ENCODE measurements at regions not wholly inside any gene's neighbourhood (a gene's known extent, or its start where the extent isn't known, plus 50 kb on each side); places are given as distances from the start of the nearest gene placed in this dataset.

DNA sequence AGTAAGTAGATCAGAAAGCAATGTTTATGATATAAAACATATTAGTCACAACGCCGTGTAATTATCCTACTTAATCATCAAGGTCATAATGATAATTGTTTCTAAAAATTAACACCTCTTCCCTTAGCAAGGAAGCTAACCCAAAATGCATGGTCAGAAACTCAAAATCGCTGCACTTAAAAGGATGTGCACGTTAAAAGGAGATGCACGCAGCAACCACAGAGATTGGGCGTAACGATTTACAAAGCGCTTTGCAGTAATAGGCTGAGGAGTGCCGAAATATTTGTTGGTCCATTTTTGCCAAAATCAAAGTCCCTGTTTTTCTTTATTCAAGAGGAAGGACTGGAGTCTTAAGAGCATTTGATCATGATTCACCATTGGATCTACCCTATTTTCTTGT lies 1077.2 kb downstream of the VRK1 start:
- ChIA-PET POLR2A (no interaction called here), CTCF (no interaction called here)
- no peak for TF ChIP-seq CTCF (IDR thresholded peaks at IDR 0.05; ENCODE audit: control extremely low read depth, extremely low read depth, low read depth, missing control alignments)
- no peak for DNase-seq (ENCODE audit: extremely low spot score)

DNA sequence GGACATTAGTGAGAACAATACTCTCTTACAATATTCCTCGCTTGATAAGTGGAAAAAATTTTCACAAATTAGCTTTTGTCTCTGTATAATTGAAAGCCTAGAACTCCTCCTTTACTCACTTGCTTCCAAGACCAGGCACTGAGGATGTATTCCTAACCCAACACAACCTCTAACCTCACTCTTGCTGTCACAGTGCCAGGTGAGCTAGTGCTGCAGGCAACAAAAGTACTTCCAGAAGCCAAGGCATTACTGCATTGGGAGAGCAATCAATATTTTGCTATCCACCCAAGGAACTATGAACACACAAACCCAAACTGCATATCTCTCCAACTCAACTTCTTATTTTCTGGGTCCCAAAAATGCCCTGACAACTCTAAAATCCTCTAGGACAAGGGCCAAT lies 1081.0 kb downstream of the VRK1 start:
- POLR2A ChIA-PET: no interaction called here
- CTCF ChIA-PET: no interaction called here
- DNase-seq (ENCODE audit: extremely low spot score): no peak
- TF ChIP-seq CTCF (IDR thresholded peaks at IDR 0.05; ENCODE audit: control extremely low read depth, extremely low read depth, low read depth, missing control alignments): no peak

DNA sequence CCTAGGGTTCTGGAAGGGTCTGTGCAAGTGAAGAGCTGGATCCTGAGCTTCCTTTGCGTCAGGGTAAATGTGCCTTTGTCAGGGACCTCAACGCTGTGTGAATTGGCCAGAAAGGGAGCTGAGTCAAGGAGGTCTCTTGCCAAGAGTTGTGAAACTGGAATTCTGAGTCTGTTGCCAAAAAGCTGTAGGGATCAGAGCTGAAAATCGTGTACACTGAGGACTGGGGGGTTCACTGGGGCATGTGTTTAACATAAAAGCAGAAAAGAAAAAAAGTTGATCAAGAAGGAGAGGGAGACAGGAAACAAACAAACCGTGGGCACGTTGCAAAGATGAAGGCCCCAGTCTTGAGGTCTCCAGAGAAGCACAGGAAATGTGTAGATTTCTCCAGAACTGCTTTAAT lies 1081.5 kb downstream of the VRK1 start:
- CTCF ChIA-PET: no interaction called here
- POLR2A ChIA-PET: no interaction called here
- TF ChIP-seq CTCF (IDR thresholded peaks at IDR 0.05; ENCODE audit: control extremely low read depth, extremely low read depth, low read depth, missing control alignments): no peak
- DNase-seq (ENCODE audit: extremely low spot score): no peak

DNA sequence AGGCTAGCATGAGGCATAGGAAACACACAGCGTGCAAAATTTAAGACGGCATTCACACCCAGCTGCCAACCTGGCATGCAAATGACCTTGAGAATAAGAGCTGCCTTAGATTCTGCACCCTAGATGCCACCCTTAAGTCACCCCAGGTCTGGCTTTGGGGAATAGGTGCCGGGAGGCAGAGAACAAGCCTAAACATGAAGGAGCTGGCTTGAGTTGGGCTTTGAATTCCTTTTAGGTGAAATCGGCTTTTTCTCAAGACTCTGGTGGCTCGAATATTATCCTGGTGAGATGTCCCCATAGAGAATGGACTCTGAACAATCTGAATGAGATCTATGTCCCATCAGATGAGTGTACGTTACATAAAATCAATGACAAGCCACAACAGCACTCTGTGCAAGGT lies 1090.5 kb downstream of the VRK1 start:
- DNase-seq (ENCODE audit: extremely low spot score): no peak
- POLR2A ChIA-PET: no interaction called here
- CTCF ChIA-PET: no interaction called here
- TF ChIP-seq CTCF (IDR thresholded peaks at IDR 0.05; ENCODE audit: control extremely low read depth, extremely low read depth, low read depth, missing control alignments): no peak

GRCh38 chr14:97888331-97888730 lies 1091.1 kb downstream of the VRK1 start:
- TF ChIP-seq CTCF (IDR thresholded peaks at IDR 0.05; ENCODE audit: control extremely low read depth, extremely low read depth, low read depth, missing control alignments): no peak
- CTCF ChIA-PET: no interaction called here
- DNase-seq (ENCODE audit: extremely low spot score): no peak
- POLR2A ChIA-PET: no interaction called here

DNA sequence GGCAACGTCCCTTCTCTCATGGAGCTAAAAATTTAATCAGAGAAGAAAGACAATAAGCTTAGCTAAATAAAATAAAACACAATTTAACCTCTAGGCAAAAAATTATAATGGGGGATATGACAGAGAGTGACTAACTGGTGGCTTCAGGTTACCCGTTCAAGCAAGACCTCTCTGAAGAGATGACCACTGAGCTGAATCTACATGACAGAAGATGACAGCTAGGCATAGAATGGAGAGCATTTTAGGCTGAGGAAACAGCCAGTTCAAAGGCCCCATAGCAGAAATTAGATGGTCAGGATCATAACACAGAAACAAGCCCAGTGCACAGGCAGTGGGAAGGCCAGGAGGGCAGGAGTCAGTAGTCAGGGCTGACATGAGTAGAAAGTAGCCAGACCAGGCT lies 1094.3 kb downstream of the VRK1 start:
- DNase-seq (ENCODE audit: extremely low spot score): no peak
- POLR2A ChIA-PET: no interaction called here
- TF ChIP-seq CTCF (IDR thresholded peaks at IDR 0.05; ENCODE audit: control extremely low read depth, extremely low read depth, low read depth, missing control alignments): no peak
- CTCF ChIA-PET: interaction anchor here (0.7 kb wide), 1 partner anchor 8 kb away, joined by 3 read pairs; no protein-coding TSS in a partner anchor

- TF ChIP-seq CTCF (IDR thresholded peaks at IDR 0.05; ENCODE audit: control extremely low read depth, extremely low read depth, low read depth, missing control alignments): no peak
- CTCF ChIA-PET: no interaction called here
- no peak for DNase-seq (ENCODE audit: extremely low spot score)
- POLR2A ChIA-PET: no interaction called here
These were observed 1097.4 kb downstream of the VRK1 start for GRCh38 chr14:97894552-97894951.
